ENCODE measurements at regions not wholly inside any gene's neighbourhood (a gene's known extent, or its start where the extent isn't known, plus 50 kb on each side); places are given as distances from the start of the nearest gene placed in this dataset.

DNA sequence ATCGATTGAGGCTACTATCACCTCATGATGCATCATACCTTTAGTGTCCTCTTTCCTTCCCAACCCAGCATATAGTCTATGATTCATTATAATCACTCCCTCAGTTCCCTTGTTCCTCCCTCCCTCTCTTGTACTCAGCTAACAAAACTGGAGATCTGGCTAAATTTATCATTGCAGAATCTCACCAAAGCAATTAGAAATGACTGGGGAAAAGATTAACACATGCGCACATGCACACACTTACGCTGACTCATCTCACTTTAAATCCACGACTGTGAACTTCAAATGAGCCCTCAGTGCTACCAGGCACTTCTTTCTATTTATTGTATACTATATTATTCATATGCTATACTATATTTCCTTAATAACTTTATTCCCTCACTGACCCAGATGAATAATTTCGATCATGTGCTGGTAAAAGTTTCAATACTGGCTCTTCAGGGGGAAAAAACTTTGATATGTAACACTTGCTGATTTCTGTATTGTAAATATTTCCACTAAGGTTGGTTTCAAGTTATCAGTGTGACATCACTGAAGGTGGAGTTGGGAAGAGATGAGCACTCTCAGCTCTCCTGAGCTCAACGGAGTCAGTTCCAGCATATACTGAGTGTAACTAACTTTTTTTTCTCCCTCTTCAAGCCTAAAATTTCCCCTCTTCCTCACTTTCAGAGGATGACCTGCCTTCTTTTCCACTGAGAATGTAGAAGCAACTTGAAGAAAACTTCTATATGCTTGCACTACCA, 613.7 kb upstream of the B3GALT2 start:
- DNase-seq (ENCODE audit: low read depth in 2 of 2): no peak

DNA sequence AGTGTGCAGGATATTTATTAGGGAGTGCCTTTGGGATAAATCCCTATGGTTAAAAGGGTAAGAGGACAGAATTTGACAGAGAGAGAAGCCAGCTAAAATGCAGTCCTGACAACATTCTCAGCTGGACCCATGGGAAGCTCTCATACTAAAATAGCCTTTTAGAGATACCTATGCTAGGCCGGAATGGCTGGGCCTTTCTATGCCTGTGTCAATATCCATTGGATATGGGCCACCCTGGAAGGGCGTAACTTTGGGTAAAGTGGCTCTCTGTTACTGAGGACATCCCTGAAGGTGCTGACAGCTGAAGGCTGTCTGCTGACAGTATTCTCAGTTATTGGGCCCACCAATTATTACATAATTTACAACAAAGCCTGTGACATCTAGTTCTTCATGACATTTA, 613.0 kb upstream of the B3GALT2 start:
- no peak for DNase-seq (ENCODE audit: low read depth in 2 of 2)

- DNase-seq (ENCODE audit: low read depth in 2 of 2): no peak
These were observed 607.8 kb upstream of the B3GALT2 start for GRCh38 chr1:193794239-193794638.

GRCh38 chr1:193791746-193792145, 605.3 kb upstream of the B3GALT2 start:
- no peak for DNase-seq (ENCODE audit: low read depth in 2 of 2)

DNA sequence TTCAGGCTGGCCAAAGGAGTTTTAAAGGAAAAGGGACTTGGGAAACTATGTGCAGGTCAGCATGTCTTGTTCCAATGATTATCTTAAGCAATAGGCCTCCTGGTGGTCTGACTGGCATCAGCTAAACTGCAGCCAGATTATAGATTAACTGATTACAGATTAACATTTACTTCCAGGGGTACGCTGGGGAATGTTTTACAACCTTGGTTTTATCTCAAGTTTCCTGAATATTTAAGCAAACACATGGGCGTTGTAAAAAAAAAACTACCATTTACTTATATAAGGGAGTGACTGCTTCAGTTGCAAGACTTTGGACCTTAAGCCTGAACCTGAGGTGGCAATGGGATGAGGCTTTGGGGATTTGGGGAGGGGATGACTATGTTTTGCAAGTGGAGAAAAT, 600.6 kb upstream of the B3GALT2 start:
- DNase-seq (ENCODE audit: low read depth in 2 of 2): no peak

GRCh38 chr1:193785850-193786420, 599.5 kb upstream of the B3GALT2 start:
- no peak for DNase-seq (ENCODE audit: low read depth in 2 of 2)

GRCh38 chr1:193774536-193775323, 588.3 kb upstream of the B3GALT2 start:
- no peak for DNase-seq (ENCODE audit: low read depth in 2 of 2)

DNA sequence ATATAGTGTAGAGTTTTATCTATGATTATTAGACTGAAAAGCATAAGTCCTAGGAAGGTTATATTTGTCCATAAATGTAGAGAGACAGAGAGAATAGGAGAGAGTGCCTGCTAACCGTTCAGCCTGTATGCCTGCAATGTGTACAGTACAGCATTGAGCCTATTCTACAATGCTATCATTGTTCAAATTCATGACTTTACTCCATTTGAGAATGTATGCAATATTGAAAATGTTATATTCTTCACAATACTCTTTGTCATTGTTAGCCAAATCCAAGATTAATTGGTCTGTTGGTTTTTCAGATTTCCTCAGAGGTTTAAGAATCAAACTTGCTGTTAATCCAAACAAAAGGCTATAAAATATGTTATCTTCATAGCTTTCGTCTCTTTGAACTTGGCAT, 585.2 kb upstream of the B3GALT2 start:
- no peak for DNase-seq (ENCODE audit: low read depth in 2 of 2)

DNA sequence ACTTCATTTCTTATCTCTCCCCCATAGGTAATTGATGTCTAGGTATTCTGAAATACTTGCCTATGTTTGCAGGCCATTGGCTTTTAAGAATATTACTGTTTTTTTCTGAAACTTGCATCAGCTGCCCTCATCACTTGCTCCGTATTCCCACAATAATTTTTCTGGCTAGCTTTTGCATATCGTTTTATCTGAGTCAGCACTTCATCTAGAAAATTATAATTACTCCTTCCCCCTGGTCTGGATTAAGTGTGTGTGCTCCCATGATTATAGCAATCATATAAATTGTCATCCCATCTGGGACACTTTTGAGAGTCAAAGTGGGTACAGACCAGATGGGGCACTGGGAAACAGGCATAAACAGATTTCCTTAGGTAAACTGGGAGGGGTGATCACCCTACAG, 583.2 kb upstream of the B3GALT2 start:
- no peak for DNase-seq (ENCODE audit: low read depth in 2 of 2)

- no peak for DNase-seq (ENCODE audit: low read depth in 2 of 2)
These were observed 581.5 kb upstream of the B3GALT2 start for GRCh38 chr1:193767886-193768285.

DNA sequence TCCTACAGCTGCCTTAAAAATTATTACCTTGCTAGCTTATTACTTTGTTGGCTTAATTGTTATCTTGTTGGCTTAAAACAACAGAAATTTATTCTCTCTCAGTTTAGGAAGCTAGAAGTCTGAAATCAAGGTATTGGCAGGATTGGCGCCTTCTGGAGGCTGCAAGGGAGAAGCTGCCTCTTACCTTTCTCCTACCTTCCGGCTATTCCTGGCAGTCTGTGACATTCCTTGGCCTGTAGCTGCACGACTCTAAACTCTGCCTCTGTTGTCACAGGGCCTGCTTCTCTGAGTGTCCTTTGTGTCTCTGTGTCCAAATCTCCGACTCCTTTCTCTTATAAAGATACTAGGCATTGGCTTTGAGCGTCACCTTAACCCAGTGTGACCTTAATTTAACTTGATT, 579.9 kb upstream of the B3GALT2 start:
- no peak for DNase-seq (ENCODE audit: low read depth in 2 of 2)

GRCh38 chr1:193763266-193763665, 576.9 kb upstream of the B3GALT2 start:
- no peak for DNase-seq (ENCODE audit: low read depth in 2 of 2)

DNA sequence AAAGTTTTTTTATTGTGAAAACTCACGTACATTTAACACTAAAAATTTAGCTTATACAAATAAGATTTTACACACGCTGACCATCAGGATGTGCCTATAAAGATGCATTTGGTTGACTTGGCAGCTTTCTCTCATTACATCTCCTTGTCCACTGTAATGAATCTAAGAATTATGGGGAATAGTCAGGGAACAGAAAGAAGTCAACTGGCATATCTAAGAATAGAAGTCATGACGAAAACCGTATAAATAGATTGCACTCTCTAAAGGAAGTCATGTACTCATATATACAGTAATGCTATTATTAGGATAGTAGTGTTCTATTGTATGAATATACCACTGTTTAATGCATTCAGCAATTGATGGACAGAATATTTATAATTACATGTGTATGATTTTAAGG, 575.8 kb upstream of the B3GALT2 start:
- no peak for DNase-seq (ENCODE audit: low read depth in 2 of 2)

DNA sequence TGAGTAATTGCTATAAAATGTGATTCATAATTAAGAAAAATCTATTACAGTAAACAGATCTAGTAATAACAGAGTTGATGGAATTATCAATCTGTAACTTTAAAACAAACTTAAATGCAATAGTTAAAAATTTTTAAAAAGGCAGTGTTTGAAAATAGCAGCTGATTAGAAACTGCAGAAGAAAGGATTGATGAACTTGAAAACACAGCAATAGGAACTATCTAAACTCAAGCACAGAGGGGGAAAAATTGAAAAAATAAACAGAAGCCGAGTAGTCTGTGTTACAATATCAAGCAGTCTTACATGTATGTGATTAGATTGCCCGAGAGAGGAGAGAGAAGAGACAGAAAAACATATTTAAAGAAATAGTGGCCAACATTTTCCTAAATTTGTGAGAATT, 569.0 kb upstream of the B3GALT2 start:
- DNase-seq (ENCODE audit: low read depth in 2 of 2): no peak

- no peak for DNase-seq (ENCODE audit: low read depth in 2 of 2)
These were observed 568.5 kb upstream of the B3GALT2 start for GRCh38 chr1:193754732-193755427.

GRCh38 chr1:193754151-193754550, 567.7 kb upstream of the B3GALT2 start:
- DNase-seq (ENCODE audit: low read depth in 2 of 2): no peak

GRCh38 chr1:193753038-193753756, 566.8 kb upstream of the B3GALT2 start:
- DNase-seq (ENCODE audit: low read depth in 2 of 2): no peak

DNA sequence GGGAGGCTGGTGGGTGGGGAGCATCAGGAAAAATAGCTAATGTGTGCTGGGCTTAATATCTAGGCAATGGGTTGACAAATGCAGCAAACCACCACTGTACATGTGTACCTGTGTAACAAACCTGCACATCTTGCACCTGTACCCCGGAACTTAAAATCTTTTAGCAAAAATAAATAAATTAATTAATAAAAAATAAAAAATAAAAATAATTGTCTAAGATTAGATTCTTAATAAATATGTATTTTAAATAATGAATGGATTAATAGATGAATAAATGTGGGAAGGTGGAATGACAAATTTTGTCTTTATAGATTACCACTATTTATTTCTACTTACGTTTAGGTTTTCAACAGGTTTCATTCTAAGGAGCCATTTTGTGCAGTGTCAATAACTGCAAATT, 563.5 kb upstream of the B3GALT2 start:
- no peak for DNase-seq (ENCODE audit: low read depth in 2 of 2)

GRCh38 chr1:193747579-193747978, 561.2 kb upstream of the B3GALT2 start:
- no peak for DNase-seq (ENCODE audit: low read depth in 2 of 2)

GRCh38 chr1:193741228-193741627, 554.8 kb upstream of the B3GALT2 start:
- no peak for DNase-seq (ENCODE audit: low read depth in 2 of 2)

DNA sequence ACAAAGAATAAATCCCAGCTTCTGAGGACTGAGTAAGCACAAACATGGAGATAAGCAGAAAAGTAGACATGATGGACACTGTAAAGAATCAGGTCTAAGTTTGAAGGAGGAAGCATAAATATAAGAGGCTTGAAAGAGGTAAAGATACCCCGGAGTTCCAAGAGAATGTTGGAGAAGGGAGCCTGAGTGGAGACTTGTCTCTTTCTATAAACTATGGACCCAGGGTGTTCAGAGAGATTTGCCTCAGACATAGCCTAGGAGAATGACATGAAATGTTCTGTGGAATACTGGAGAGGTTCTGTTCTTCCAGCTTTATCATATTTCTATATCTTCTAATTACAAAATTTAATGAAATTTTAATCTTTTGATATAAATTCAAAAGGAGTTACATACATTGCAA, 554.3 kb upstream of the B3GALT2 start:
- no peak for DNase-seq (ENCODE audit: low read depth in 2 of 2)

- no peak for DNase-seq (ENCODE audit: low read depth in 2 of 2)
These were observed 550.1 kb upstream of the B3GALT2 start for GRCh38 chr1:193736507-193736906.
